Activated CD4-positive, CD25-positive, alpha-beta regulatory T cell (primary cell): ENCODE measurements at regions not wholly inside any gene's neighbourhood (a gene's known extent, or its start where the extent isn't known, plus 50 kb on each side); places are given as distances from the start of the nearest gene placed in this dataset.
"Not testable (repeated sequence)": the region's sequence is repeated elsewhere in the genome, so short reads cannot be mapped to it uniquely, and the experiment has no call there.

Experiments
- DNase-seq, 4 experiments: peaks; one replicate each; lab custom pipeline; 2025; lab: John Stamatoyannopoulos, UW

- no peak for DNase-seq
These were observed 511.0 kb downstream of the CSNK1G3 start for GRCh38 chr5:124022966-124023365.

GRCh38 chr5:124021776-124022175 lies 509.8 kb downstream of the CSNK1G3 start:
- DNase-seq, result no peak

GRCh38 chr5:124021066-124021641 lies 509.2 kb downstream of the CSNK1G3 start:
- no peak for DNase-seq

GRCh38 chr5:124017321-124017720 lies 505.3 kb downstream of the CSNK1G3 start:
- DNase-seq, result not testable (repeated sequence)

GRCh38 chr5:124007675-124008398 lies 495.9 kb downstream of the CSNK1G3 start:
- no peak for DNase-seq

GRCh38 chr5:124001036-124001615 lies 489.1 kb downstream of the CSNK1G3 start:
- DNase-seq, result no peak

GRCh38 chr5:124000538-124000937 lies 488.6 kb downstream of the CSNK1G3 start:
- no peak for DNase-seq

GRCh38 chr5:123997462-123998215 lies 485.7 kb downstream of the CSNK1G3 start:
- no peak for DNase-seq

GRCh38 chr5:123997064-123997461 lies 485.1 kb downstream of the CSNK1G3 start:
- no peak for DNase-seq

GRCh38 chr5:123992641-123993040 lies 480.7 kb downstream of the CSNK1G3 start:
- DNase-seq, result no peak

GRCh38 chr5:123987956-123988355 lies 476.0 kb downstream of the CSNK1G3 start:
- no peak for DNase-seq

GRCh38 chr5:123976379-123977033 lies 464.5 kb downstream of the CSNK1G3 start:
- no peak for DNase-seq

GRCh38 chr5:123975521-123975920 lies 463.5 kb downstream of the CSNK1G3 start:
- not testable (repeated sequence) for DNase-seq

GRCh38 chr5:123966781-123967180 lies 454.8 kb downstream of the CSNK1G3 start:
- no peak for DNase-seq

GRCh38 chr5:123965626-123966025 lies 453.6 kb downstream of the CSNK1G3 start:
- no peak for DNase-seq

GRCh38 chr5:123964884-123965283 lies 452.9 kb downstream of the CSNK1G3 start:
- no peak for DNase-seq

- no peak for DNase-seq
These were observed 448.5 kb downstream of the CSNK1G3 start for GRCh38 chr5:123960526-123960925.

- DNase-seq, result no peak
These were observed 439.6 kb downstream of the CSNK1G3 start for GRCh38 chr5:123951582-123951977.

- DNase-seq, result no peak
These were observed 439.0 kb downstream of the CSNK1G3 start for GRCh38 chr5:123950701-123951581.

GRCh38 chr5:123949807-123950340 lies 437.9 kb downstream of the CSNK1G3 start:
- DNase-seq, result no peak
